SHP77 (cell line): ENCODE measurements at regions not wholly inside any gene's neighbourhood (a gene's known extent, or its start where the extent isn't known, plus 50 kb on each side); places are given as distances from the start of the nearest gene placed in this dataset.

Experiments used
- DNase-seq, 2 experiments: peaks; one replicate each; lab custom pipeline; 2025; lab: John Stamatoyannopoulos, UW

DNA sequence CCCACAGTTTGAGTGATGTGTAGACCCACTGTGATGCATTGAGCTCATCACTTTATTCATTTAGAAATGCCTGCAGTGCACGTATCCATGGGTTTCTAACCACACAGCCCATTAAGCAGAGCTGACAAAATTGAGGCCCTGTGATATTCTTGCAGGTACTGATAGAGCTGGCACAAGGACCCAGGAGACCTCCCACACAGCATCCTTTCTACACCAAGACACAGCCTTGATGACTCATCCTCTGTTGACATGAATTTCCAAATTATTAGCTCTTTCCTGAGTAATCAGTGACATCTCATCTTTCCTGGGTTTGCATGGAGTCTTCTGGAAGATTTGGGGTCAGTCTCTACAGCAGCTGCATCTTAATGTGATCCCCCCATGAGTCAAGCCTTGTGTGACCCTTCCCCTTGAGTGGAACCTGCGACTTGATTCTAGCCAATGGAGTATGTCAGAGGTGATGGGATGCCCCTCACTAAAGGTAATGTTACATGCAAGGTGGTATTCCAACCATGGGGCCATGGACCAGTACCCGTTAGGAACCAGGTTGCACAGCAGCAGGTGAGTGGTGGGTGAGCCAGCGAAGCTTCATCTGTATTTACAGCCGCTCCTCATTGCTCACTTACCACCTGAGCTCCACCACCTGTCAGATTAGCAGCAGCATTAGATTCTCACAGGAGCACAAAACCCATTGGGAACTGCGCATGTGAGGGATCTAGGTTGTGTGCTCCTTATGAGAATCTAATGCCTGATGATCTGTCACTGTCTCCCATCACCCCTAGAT, 181.1 kb upstream of the ARL4C start:
- no peak for DNase-seq

DNA sequence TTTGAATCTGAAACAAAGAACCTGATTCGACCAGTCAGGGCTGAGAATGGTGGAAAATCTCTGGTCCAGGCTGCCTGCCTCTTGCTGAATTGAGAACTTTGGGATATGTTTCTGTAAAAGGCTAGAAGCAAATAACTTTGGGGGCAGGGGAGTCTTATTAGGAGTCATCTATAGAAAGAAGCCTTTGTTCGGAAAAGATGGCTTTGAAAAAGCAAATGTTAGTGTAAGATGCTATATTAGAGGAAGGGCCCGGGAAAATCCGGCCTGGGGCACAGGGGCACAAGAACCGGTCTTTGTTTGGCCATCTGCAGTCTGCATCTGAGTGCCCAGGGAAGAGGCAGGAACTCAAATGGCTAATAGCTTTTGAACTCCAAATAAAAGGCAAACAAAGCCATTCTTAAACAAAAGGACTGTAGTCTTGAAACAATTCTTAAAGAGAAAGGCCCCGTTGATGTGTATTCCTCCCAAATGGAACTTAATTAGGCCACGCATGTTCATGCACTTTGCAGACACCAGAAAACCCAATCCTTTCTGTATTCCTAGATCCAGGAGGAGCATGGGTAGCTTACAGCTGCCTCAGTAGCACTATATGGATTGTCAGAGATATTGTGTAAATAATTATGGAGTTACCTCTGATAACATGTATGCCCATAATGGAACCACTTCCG, 180.0 kb upstream of the ARL4C start:
- DNase-seq, result no peak

DNA sequence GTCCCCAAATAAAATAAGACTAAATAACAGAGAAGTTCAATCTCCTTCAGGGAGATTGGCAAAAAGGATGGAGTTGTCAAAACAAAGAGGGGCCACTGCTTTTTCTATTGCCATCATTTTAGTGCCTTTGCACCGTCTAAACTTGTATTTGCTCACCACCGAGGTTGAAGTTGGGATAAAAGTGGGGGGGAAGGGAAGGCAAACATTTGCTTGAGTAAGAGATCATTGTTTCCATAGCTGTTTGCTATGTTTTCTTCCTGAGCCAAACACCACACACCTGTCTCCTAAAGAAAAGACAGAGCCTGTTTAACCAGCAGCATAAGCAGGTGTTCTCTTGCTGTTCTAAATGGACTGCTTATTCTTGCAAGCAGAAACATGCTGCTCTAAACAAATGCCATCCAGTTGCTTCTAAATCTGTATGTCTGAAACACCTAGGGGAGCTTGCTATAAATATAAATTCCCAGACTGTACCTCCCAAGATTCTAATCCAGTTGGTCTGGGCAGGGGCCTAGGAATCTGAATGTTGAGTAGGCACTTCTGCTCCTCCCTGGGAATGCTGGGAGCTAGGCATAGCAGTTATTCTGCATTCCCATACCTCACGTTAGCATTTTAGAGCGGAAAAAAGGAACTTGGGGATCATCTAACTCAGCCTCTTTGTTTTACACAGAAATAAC, 179.4 kb upstream of the ARL4C start:
- peak; percentile 90 to 93 for DNase-seq

DNA sequence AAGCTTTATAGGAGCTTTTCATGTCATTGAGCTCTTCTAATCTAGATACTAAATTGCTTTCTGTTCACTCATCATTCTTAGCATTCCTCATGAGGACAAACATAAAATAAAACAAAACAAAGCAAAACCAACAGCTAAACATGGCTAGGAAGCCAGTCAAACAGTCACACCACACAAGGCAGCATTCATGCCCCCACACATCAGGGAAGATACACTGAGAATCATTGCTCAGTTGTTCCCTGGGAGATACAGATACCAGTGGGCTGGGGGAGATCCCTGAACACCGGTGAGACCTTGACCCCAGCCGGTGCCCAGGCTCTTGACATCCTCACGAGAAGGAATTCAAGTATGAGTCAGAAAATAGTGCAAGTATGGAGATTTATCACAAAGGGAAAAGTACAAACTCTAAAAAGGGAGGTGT, 177.9 kb upstream of the ARL4C start:
- DNase-seq, result no peak

DNA sequence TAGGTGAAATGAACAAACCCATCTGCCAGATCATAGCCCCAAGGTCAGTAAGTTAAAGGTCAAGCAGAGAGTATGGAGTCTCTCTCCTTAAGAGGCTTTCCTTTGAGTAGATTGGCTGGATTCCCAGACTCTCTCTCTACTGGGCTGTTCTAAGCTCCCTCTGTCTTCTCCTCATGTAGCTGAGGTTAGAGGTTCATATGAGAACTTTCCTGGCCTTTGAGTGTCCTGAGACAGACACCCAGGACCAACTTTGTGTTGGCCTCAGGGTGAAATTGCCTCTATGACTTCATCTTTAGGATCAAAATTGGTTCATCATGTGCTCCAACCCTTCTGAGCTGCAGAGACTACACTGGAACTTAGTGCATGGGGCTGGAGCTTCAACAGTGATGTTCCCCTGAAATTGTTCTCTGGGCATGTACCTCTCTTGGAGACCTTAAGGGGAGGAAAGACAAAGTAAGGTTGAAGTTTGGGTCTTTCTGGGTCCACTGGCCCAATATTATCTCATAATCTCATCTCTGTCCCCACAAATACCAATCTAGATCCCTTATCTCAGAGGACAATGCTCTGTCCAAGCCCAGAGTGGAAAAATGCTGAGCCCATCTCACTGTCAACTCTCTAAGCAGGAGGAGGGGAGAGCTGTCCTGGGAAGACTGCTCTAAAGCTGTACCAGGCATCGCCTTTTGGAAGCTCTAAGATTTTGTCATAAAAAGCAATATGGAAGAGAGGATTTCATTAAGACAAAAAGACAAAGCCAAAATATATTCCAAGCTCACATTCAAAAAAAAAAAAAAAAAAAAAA, 177.3 kb upstream of the ARL4C start:
- DNase-seq, result no peak

DNA sequence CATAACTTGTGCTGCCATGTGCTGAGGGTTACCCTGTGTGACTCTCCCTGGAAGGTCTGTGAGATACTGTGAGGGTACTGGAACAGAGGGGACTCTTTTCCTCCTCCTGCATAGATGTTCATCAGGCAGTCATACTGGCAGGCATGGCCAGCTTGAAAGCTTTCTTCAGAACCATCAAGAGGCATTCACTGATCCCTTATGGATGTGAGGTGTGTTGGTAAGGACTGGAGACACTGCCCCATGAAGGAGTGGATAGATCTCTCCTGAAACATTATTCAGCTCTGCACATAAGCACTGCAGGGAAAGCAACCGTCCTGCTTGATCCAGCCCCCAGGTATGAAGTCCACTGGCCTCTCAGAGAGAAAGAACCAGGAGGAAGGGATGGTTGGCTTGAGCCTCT, 176.6 kb upstream of the ARL4C start:
- DNase-seq, result no peak

DNA sequence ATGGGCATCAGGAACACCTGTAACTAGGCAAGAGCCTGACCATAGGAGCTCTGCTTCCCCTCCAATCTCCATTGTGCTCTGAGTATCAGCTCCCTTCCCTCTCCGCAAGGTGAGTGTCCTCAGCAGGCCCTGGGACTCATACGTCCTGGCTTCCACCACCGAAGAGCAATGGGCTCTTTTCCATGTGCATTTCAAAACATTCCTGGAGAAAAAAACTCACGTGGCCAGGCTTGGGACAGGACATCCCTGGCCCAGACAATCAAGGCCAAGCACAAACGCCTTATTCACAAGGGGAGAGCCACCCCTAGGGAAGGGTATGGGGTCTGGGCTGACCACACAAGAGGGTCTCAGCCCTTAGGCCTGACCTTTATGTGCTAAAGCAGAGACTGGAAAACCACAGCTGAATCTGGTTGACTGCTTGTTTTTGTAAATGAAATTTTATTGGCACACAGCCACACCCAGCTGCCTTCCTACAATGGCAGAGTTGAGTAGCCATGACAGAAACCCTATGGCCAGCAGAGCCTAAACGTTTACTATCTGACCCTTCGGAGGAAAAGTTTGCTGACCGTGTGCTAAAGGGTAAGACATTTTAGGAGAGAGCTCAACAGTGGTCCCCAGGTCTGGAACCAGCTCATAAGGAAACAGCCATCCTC, 175.7 kb upstream of the ARL4C start:
- DNase-seq, result no peak

DNA sequence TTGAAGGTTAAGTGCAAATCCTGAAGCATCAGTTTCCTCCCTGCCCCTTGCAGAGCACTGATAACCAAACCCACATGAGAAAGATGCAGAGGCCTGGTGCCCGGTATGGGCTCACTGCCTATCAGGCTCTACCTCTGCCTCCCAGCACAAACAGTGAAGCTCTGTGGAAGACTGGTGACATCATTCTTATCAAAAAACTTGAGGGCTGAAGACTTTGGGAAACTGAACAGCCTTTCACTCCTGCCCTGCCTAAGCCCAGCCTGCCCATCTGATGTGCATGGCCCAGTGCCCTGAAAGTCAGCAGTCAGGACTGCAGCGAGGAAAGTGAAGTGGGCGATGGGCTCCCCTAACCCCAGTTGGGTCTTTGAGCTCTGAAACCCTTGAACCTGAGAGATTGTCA, 174.8 kb upstream of the ARL4C start:
- no peak for DNase-seq

DNA sequence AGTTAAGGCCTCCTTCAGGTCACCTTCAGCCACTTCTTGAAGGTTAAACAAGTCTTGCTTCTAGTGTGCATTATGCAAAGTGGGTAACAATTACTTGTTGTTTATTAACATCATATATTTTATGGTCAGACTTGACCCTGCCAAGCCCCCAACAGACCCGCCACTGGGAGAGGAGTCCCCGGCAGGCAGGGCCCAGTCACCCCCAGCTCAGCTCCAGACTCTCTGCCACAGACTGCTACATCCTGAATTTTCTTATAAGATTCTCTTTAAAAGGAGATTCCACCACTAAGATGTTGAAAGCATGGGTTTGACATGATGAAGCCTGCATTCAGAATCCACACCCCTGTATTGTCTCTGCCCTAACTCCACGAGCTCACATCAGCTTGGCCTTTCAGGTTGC, 174.3 kb upstream of the ARL4C start:
- no peak for DNase-seq

DNA sequence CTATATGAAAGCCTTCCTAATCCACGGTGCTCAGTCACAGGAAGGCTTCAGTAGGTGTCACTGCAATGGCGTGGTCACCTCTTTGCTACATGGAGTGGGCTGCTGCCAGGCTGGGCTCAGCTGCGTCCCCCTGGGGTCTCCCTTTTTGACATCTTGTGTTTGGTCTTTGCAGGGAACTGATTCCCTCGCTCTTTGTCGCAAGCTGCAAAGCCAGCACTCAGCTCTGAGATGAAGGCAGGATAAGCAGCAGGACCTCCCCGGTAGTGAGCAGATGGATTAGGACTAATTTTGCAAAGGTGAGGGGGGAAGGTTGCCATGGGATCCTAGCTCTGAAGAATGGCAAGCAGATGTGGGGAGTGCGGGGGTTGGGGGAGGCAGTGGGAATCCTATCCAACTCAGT, 173.9 kb upstream of the ARL4C start:
- no peak for DNase-seq

DNA sequence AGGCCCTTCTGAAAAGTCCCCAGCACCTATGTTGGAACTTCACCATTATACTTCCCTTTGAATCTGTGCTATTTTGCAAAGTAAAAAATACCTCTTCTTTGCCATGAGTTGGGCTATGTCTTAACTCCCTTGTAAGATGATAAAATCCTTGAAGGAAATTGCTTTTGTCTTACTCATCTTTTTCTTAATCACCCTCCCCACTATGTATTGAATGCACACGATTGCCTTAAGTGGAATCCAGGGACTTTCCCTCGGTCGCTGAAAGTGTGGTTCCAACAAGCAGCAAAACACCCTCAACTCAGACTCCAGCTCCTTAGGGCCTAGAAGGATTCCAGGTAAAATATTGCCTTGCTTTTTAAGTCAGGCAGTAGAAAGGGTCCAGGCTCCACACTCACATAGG, 173.2 kb upstream of the ARL4C start:
- no peak for DNase-seq

DNA sequence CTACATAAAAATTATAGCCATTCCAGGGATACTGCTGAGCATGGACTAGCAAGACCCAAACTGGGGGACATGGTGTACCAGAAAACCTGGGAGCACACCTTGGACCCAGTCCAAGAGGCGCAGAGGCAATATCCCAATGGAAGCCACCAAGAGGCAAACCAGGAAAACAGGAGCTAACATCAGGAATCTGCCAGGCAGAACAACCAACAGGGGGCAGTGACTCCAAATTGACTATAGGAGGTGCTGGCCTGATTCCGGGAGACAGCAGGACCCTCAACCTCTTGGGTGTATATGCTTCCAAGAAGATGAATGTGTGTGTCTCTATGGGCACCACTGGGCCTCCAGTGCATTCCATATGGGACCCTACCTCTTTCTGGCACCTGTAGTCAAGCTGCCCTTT, 172.7 kb upstream of the ARL4C start:
- DNase-seq, result no peak

DNA sequence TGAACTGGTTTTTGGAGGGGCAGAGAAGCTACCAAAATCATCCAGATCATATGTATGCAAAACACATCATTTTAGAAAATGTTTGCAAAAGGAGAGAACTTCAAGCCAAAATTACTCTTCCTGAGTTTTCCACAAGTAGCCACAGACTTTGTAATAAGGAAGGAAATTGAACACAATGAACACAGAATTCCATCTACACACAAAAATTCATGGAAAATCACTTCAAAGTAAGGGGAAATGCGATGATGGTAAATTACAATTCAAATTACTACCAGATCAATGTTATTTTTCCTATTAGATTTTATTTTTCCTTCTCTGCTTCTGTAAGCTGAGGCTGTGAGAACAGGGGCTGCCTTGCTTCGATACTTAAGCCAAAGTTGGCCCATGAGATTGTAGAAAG, 172.1 kb upstream of the ARL4C start:
- no peak for DNase-seq

DNA sequence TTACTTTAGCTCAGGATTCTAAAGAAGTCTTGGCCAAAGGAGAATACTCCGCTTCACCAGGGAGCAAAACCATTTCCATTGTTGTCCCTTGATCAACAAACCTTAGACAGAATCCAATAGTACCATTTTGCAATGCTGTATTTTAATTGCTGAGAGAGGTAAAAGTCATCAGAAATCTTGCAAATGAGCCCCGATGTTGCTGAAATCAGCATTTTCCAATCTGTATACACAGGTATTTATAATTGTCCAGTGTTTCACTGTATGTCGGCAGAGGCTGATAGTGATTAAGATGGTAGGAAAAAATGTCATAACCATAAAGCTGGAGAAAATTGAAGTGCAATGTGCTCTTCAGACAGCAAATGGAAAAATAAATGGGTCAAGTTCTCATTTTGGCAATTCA, 170.0 kb upstream of the ARL4C start:
- DNase-seq, result no peak

DNA sequence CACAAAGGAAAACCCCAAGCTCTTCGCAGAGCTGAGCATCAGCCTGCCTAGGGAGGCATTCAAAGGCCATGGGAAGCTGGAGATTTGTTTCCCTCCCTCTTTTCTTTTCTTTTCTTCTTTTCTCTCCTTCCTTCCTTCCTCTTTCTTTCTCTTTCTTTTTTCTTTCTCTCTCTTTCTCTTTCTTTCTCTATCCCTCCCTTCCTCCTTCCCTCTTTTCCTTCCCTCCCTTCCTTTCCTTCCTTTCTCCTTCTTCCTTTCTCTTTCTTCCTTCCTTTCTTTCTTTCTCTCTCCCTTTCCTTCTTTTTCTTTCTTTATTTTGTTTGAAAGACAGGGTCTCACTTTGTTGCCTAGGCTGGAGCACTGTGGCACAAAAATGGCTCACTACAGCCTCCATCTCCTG, 168.4 kb upstream of the ARL4C start:
- DNase-seq, result no peak

DNA sequence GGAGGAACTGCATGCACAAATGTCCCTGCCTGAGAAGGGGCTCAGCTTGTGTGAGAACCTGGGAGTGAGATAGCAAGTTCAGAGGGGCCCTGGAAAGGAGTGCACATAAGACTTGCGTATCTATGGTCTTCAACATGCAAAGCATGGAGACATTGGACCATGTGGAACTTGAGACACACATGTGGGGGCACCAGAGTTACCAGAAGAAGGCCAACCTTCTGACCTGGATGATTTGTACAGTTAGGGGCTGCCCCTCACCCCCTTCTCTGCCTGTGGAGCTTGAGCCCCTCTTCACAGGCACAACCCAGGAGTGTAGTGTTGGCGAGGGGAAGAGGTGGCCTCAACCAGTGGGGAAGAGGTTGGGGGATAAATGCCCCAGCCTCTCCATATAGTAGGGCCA, 165.0 kb upstream of the ARL4C start:
- no peak for DNase-seq

DNA sequence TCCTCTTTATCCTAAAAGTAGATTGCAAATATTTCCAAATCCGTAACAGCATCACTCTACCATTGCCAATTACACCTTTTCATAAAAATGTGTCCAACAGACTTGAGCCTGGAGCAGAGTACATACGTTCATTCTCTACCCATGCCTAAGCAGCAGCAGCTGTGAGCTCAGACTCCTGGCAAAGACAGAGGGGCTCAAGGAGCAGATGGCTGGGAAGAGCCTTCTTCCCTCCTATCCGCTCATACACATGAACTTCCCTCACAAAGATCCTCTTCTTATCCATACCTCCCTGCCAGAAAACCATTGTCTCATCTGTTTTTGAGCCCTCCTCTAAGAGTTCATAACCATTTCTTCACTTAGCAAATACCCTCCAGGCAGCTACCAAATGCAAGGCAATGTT, 164.3 kb upstream of the ARL4C start:
- DNase-seq, result no peak

DNA sequence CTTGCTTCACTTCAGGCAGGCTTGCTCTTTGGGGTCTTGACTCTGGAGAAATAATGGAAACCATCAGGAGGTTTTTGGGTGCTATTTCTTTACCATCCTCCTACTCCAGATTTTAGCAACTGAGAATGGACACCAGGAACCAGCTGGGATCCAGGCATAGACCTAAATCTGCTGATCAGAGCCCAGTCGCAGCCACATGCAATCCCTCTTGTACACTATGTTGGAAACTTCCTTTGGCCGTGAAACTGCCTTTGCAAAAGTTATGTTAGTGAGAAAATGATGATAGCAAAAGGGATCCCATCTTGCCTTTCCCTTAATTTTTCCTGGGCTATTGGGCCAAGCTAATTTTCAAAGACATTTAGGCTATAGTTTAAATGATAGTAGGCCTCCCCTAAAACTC, 158.8 kb upstream of the ARL4C start:
- no peak for DNase-seq

DNA sequence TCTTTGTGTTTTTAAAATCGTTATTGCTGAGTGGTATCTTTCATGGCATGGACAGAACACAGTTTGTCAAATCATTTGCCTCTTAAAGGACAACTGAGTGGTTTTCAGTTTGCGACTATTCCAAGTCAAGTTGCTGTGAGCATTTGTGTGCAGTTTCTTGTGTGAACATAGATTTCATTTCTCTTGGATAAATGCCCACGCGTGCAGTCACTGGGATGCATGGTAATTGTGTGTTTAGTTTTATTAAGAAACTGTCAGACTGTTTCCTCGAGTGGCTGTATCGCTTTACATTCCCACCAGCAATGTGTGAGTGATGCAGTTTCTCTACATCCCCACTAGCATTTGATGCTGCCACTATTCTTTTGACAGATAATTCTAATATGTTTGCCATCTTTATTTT, 154.0 kb upstream of the ARL4C start:
- no peak for DNase-seq

DNA sequence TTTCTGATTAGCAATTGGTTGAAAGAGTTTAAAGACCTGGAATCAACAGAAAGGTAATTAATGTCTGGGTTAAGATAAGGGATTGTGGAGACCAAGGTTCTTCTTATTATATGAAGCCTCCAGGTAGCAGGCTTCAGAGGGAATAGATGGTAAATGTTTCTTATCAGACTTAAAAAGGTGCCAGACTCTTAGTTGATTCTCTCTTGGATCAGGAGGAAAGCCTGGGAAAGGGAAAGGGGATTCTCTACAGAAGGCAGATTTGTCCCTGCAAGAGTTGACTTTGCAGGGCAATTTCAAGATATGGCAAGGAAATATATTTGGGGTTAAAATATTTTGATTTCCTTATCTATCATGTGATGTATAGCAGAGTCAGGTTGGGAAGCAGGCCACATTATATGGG, 153.1 kb upstream of the ARL4C start:
- DNase-seq, result no peak

DNA sequence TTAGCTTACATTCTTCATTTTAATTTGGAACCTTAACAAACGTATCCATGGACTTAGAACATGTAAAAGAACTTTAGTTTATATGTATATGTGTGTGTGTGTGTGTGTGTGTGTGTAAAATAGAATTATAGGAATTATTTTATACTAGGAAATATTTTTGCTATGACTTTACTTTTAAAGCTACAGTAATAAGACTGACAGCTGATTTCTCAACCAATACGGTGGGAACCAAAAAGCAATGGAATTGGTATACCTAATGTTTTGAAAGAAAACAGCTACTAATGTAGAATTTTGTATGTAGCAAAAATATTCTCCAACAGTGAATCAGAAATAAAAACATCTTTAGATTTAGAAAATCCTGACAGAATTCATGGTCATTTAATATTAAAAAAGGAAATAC, 146.5 kb upstream of the ARL4C start:
- DNase-seq, result no peak

DNA sequence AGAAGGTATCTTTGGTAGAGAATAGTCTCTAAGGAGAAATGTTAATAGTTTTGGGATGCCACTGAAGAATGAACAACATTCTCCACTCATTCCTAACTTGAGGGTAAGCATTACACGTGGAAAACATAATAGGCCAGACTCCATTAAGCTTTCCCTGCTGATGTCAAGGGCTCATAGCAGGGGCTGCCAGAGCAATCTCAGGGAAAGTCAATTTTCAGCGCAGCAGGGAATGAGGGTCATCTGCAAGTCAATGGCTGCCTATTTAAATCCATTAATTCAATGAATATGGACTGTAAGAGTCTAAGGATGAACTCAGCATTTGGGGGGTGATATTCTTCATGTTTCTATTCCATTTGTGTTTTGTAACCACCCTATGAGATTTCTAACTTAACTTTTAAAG, 144.2 kb upstream of the ARL4C start:
- DNase-seq, result no peak
